Kidney glomerular epithelial cell (primary cell): ENCODE measurements at regions not wholly inside any gene's neighbourhood (a gene's known extent, or its start where the extent isn't known, plus 50 kb on each side); places are given as distances from the start of the nearest gene placed in this dataset.
A peak's percentile ranks its signal among the peaks of the same experiment; 100 is the strongest.

Experiments
- DNase-seq: peaks from one replicate; lab custom pipeline; 2025; lab: John Stamatoyannopoulos, UW

- peak; percentile 60 for DNase-seq
These were observed 125.1 kb upstream of the LYZL1 start for GRCh38 chr10:29163746-29164145.

GRCh38 chr10:29166713-29167112 lies 122.2 kb upstream of the LYZL1 start:
- no peak for DNase-seq

- DNase-seq = no peak
These were observed 119.8 kb upstream of the LYZL1 start for GRCh38 chr10:29169021-29169420.

- DNase-seq = no peak
These were observed 117.2 kb upstream of the LYZL1 start for GRCh38 chr10:29171717-29172116.

GRCh38 chr10:29174389-29174788 lies 114.5 kb upstream of the LYZL1 start:
- no peak for DNase-seq

- no peak for DNase-seq
These were observed 111.7 kb upstream of the LYZL1 start for GRCh38 chr10:29176845-29177832.

GRCh38 chr10:29181936-29182335 lies 106.9 kb upstream of the LYZL1 start:
- DNase-seq = peak; percentile 16

- DNase-seq = no peak
These were observed 105.4 kb upstream of the LYZL1 start for GRCh38 chr10:29183301-29183945.

GRCh38 chr10:29184205-29185000 lies 104.5 kb upstream of the LYZL1 start:
- DNase-seq = no peak

- DNase-seq = no peak
These were observed 103.8 kb upstream of the LYZL1 start for GRCh38 chr10:29185050-29185449.

- DNase-seq = peak; percentile 15
These were observed 102.6 kb upstream of the LYZL1 start for GRCh38 chr10:29186221-29186620.

- no peak for DNase-seq
These were observed 99.6 kb upstream of the LYZL1 start for GRCh38 chr10:29189256-29189655.

GRCh38 chr10:29191674-29192073 lies 97.2 kb upstream of the LYZL1 start:
- no peak for DNase-seq

- DNase-seq = no peak
These were observed 89.5 kb upstream of the LYZL1 start for GRCh38 chr10:29199339-29199738.

- no peak for DNase-seq
These were observed 88.8 kb upstream of the LYZL1 start for GRCh38 chr10:29199941-29200679.

- DNase-seq = no peak
These were observed 86.4 kb upstream of the LYZL1 start for GRCh38 chr10:29202386-29202940.

GRCh38 chr10:29203432-29203831 lies 85.4 kb upstream of the LYZL1 start:
- DNase-seq = no peak

GRCh38 chr10:29204070-29204800 lies 84.6 kb upstream of the LYZL1 start:
- DNase-seq = no peak

- DNase-seq = no peak
These were observed 83.1 kb upstream of the LYZL1 start for GRCh38 chr10:29205787-29206186.

GRCh38 chr10:29208845-29209244 lies 80.0 kb upstream of the LYZL1 start:
- DNase-seq = no peak

GRCh38 chr10:29209830-29210229 lies 79.0 kb upstream of the LYZL1 start:
- no peak for DNase-seq
